ENCODE measurements at regions not wholly inside any gene's neighbourhood (a gene's known extent, or its start where the extent isn't known, plus 50 kb on each side); places are given as distances from the start of the nearest gene placed in this dataset.

- no peak overlapping the region for H3K27ac ChIP-seq (ENCODE audit: control insufficient read depth, insufficient read depth, low read length)
Measured at GRCh38 chr12:25854991-25855390, 103.5 kb upstream of the RASSF8 start.

GRCh38 chr12:25855716-25856115, 102.8 kb upstream of the RASSF8 start:
- dilution Hi-C loops (cut with MboI; ENCODE audit: extremely low pct_ligation_motif_present, low sequenced_read_pairs): no loop called here
- H2AFZ ChIP-seq (ENCODE audit: control insufficient read depth, low read length): no peak overlapping the region
- H3K4me1 ChIP-seq (ENCODE audit: control insufficient read depth, extremely low read depth, insufficient read depth, low read length): peaks cover 5% of the 10 kb centered on the region
- no peak overlapping the region for H3K4me2 ChIP-seq (ENCODE audit: control insufficient read depth, extremely low read depth, insufficient read depth, low read depth, low read length)
- FAIRE-seq (no peak), DNase-seq (ENCODE audit: low read depth, low spot score) (no peak)
- H3K9ac ChIP-seq (ENCODE audit: control insufficient read depth, extremely low read depth, insufficient read depth, low read length): no peak overlapping the region
- H3K9me1 ChIP-seq (ENCODE audit: control insufficient read depth, extremely low read depth, insufficient read depth, low read length): no peaks in the 10 kb centered on the region
- H4K20me1 ChIP-seq (ENCODE audit: control insufficient read depth, extremely low read depth, insufficient read depth, low read length): no peaks in the 10 kb centered on the region
- H3K36me3 ChIP-seq (ENCODE audit: control insufficient read depth in 2 of 2, extremely low read depth in 1 of 2, insufficient read depth in 2 of 2, low read length in 2 of 2): no peaks in the 10 kb centered on the region
- no peaks in the 10 kb centered on the region for H3K27me3 ChIP-seq (ENCODE audit: control insufficient read depth, extremely low read depth, insufficient read depth, low read length)
- no peaks in the 10 kb centered on the region for H3K79me2 ChIP-seq (ENCODE audit: control insufficient read depth, insufficient read depth, low read length)
- H3K27ac ChIP-seq (ENCODE audit: control insufficient read depth, insufficient read depth, low read length): no peak overlapping the region
- H3K9me3 ChIP-seq (ENCODE audit: control insufficient read depth, low read depth, low read length): no peaks in the 10 kb centered on the region
- H3K4me3 ChIP-seq (ENCODE audit: control insufficient read depth in 2 of 3, extremely low read depth in 1 of 3, insufficient read depth in 2 of 3, low read depth in 1 of 3, low read length in 3 of 3): no peak overlapping the region
- TF ChIP-seq EZH2 (IDR thresholded peaks at IDR 0.05; ENCODE audit: low read length) (no peak), CTCF (optimal IDR thresholded peaks at IDR 0.05 in 1 of 3, IDR thresholded peaks at IDR 0.05 in 1 of 3, conservative IDR thresholded peaks at IDR 0.05 in 1 of 3; ENCODE audit: extremely low read depth in 1 of 3, insufficient read depth in 2 of 3, low read length in 3 of 3) (no peak)

More at GRCh38 chr12:25854991-25855390, 103.5 kb upstream of the RASSF8 start:
- Histone ChIP-seq H3K36me3 (ENCODE audit: control insufficient read depth in 2 of 2, extremely low read depth in 1 of 2, insufficient read depth in 2 of 2, low read length in 2 of 2) (no peaks in the 10 kb centered on the region), H3K4me3 (ENCODE audit: control insufficient read depth in 2 of 3, extremely low read depth in 1 of 3, insufficient read depth in 2 of 3, low read depth in 1 of 3, low read length in 3 of 3) (no peak overlapping the region), H3K27me3 (ENCODE audit: control insufficient read depth, extremely low read depth, insufficient read depth, low read length) (no peaks in the 10 kb centered on the region), H3K4me1 (ENCODE audit: control insufficient read depth, extremely low read depth, insufficient read depth, low read length) (peaks cover 5% of the 10 kb centered on the region), H3K4me2 (ENCODE audit: control insufficient read depth, extremely low read depth, insufficient read depth, low read depth, low read length) (peak overlapping the region; percentile 16), H3K9me1 (ENCODE audit: control insufficient read depth, extremely low read depth, insufficient read depth, low read length) (no peaks in the 10 kb centered on the region), H3K9me3 (ENCODE audit: control insufficient read depth, low read depth, low read length) (no peaks in the 10 kb centered on the region), H4K20me1 (ENCODE audit: control insufficient read depth, extremely low read depth, insufficient read depth, low read length) (no peaks in the 10 kb centered on the region), H3K9ac (ENCODE audit: control insufficient read depth, extremely low read depth, insufficient read depth, low read length) (no peak overlapping the region), H3K79me2 (ENCODE audit: control insufficient read depth, insufficient read depth, low read length) (no peaks in the 10 kb centered on the region), H2AFZ (ENCODE audit: control insufficient read depth, low read length) (no peak overlapping the region)
- no peak for TF ChIP-seq CTCF (optimal IDR thresholded peaks at IDR 0.05 in 1 of 3, IDR thresholded peaks at IDR 0.05 in 1 of 3, conservative IDR thresholded peaks at IDR 0.05 in 1 of 3; ENCODE audit: extremely low read depth in 1 of 3, insufficient read depth in 2 of 3, low read length in 3 of 3)
- TF ChIP-seq EZH2 (IDR thresholded peaks at IDR 0.05; ENCODE audit: low read length): no peak
- FAIRE-seq (peak; percentile 26), DNase-seq (ENCODE audit: low read depth, low spot score) (no peak)
- dilution Hi-C loops (cut with MboI; ENCODE audit: extremely low pct_ligation_motif_present, low sequenced_read_pairs): no loop called here
